NCI-H2196 (cell line): ENCODE measurements at regions not wholly inside any gene's neighbourhood (a gene's known extent, or its start where the extent isn't known, plus 50 kb on each side); places are given as distances from the start of the nearest gene placed in this dataset.

Source experiments
- DNase-seq: peaks from one replicate; lab custom pipeline; 2025; ENCODE audit not compliant: unreplicated experiment; lab: John Stamatoyannopoulos, UW

- no peak for DNase-seq
These were observed 353.1 kb upstream of the ALCAM start for GRCh38 chr3:105013657-105014056.

GRCh38 chr3:105014631-105015030 lies 352.1 kb upstream of the ALCAM start:
- DNase-seq = no peak

- DNase-seq = no peak
These were observed 343.9 kb upstream of the ALCAM start for GRCh38 chr3:105022813-105023212.

GRCh38 chr3:105030211-105030610 lies 336.5 kb upstream of the ALCAM start:
- no peak for DNase-seq

GRCh38 chr3:105032541-105032940 lies 334.2 kb upstream of the ALCAM start:
- no peak for DNase-seq

- no peak for DNase-seq
These were observed 333.6 kb upstream of the ALCAM start for GRCh38 chr3:105033081-105033480.

GRCh38 chr3:105039004-105039403 lies 327.7 kb upstream of the ALCAM start:
- DNase-seq = no peak

GRCh38 chr3:105040026-105040622 lies 326.6 kb upstream of the ALCAM start:
- peak; percentile 56 for DNase-seq

- no peak for DNase-seq
These were observed 324.1 kb upstream of the ALCAM start for GRCh38 chr3:105042586-105042985.

- DNase-seq = no peak
These were observed 315.6 kb upstream of the ALCAM start for GRCh38 chr3:105051111-105051510.

- no peak for DNase-seq
These were observed 314.7 kb upstream of the ALCAM start for GRCh38 chr3:105051972-105052371.

- DNase-seq = no peak
These were observed 303.9 kb upstream of the ALCAM start for GRCh38 chr3:105062853-105063252.

- no peak for DNase-seq
These were observed 300.5 kb upstream of the ALCAM start for GRCh38 chr3:105065895-105066839.

- no peak for DNase-seq
These were observed 299.3 kb upstream of the ALCAM start for GRCh38 chr3:105067361-105067760.

GRCh38 chr3:105077060-105077822 lies 289.5 kb upstream of the ALCAM start:
- no peak for DNase-seq

GRCh38 chr3:105083945-105084344 lies 282.8 kb upstream of the ALCAM start:
- DNase-seq = no peak

GRCh38 chr3:105085506-105085905 lies 281.2 kb upstream of the ALCAM start:
- DNase-seq = no peak

- no peak for DNase-seq
These were observed 273.1 kb upstream of the ALCAM start for GRCh38 chr3:105093371-105094252.

GRCh38 chr3:105094588-105094987 lies 272.1 kb upstream of the ALCAM start:
- DNase-seq = no peak

- DNase-seq = no peak
These were observed 270.6 kb upstream of the ALCAM start for GRCh38 chr3:105096071-105096470.

GRCh38 chr3:105101603-105102002 lies 265.1 kb upstream of the ALCAM start:
- DNase-seq = no peak
